ENCODE measurements at regions not wholly inside any gene's neighbourhood (a gene's known extent, or its start where the extent isn't known, plus 50 kb on each side); places are given as distances from the start of the nearest gene placed in this dataset.

DNA sequence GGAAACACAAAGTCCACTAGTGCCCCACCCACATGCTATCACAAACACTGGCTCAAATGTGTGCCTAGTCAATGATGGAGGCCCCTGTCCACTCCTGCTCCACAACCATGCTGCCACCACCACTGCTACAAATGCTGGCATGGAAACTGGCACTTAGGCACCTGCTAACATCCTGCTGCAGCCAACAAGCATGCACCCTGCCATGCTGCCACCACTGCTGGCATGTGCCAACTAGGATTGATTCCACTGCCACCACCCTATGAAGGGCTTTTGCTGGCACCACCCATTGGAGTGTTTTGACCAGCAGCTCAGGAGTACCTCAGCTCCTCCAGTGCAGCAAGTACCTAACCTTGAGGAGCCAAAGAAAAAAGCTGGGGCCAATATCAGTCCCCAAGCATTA is 236.6 kb downstream of the CCDC59 start:
- TF ChIP-seq, protein P1, sequence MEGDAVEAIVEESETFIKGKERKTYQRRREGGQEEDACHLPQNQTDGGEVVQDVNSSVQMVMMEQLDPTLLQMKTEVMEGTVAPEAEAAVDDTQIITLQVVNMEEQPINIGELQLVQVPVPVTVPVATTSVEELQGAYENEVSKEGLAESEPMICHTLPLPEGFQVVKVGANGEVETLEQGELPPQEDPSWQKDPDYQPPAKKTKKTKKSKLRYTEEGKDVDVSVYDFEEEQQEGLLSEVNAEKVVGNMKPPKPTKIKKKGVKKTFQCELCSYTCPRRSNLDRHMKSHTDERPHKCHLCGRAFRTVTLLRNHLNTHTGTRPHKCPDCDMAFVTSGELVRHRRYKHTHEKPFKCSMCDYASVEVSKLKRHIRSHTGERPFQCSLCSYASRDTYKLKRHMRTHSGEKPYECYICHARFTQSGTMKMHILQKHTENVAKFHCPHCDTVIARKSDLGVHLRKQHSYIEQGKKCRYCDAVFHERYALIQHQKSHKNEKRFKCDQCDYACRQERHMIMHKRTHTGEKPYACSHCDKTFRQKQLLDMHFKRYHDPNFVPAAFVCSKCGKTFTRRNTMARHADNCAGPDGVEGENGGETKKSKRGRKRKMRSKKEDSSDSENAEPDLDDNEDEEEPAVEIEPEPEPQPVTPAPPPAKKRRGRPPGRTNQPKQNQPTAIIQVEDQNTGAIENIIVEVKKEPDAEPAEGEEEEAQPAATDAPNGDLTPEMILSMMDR (conservative IDR thresholded peaks at IDR 0.05), result no peak
- no peak for TF ChIP-seq ZFX (IDR thresholded peaks at IDR 0.05)

All from C4-2B (cell line).